GM20431 (cell line): ENCODE measurements at regions not wholly inside any gene's neighbourhood (a gene's known extent, or its start where the extent isn't known, plus 50 kb on each side); places are given as distances from the start of the nearest gene placed in this dataset.

Source experiments
- in situ Hi-C: fragments of 300-500 bp; cut with MseI, MboI; formaldehyde crosslinking; loops from one replicate; pipeline ENCODE4 v1.15.0; 2020; ENCODE audit warnings: low sequenced_read_pairs; ENCODE audit not compliant: unreplicated experiment

GRCh38 chr12:105933671-105934665 is 204.8 kb downstream of the NUAK1 start:
- in situ Hi-C loops, result no loop called here

- in situ Hi-C loops, result no loop called here
Measured at GRCh38 chr12:105935106-105935505, 203.6 kb downstream of the NUAK1 start.

- in situ Hi-C loops, result no loop called here
Measured at GRCh38 chr12:105935981-105936380, 202.8 kb downstream of the NUAK1 start.

GRCh38 chr12:105936496-105936895 is 202.3 kb downstream of the NUAK1 start:
- in situ Hi-C loops, result no loop called here

GRCh38 chr12:105937009-105937408 is 201.7 kb downstream of the NUAK1 start:
- in situ Hi-C loops, result no loop called here

- in situ Hi-C loops, result no loop called here
Measured at GRCh38 chr12:105939181-105939721, 199.5 kb downstream of the NUAK1 start.

- in situ Hi-C loops, result no loop called here
Measured at GRCh38 chr12:105942281-105942680, 196.5 kb downstream of the NUAK1 start.

GRCh38 chr12:105943525-105943924 is 195.2 kb downstream of the NUAK1 start:
- in situ Hi-C loops, result no loop called here

GRCh38 chr12:105944628-105945027 is 194.1 kb downstream of the NUAK1 start:
- in situ Hi-C loops, result no loop called here

GRCh38 chr12:105945880-105946279 is 192.9 kb downstream of the NUAK1 start:
- in situ Hi-C loops, result no loop called here

GRCh38 chr12:105946493-105946901 is 192.3 kb downstream of the NUAK1 start:
- in situ Hi-C loops, result no loop called here

- in situ Hi-C loops, result no loop called here
Measured at GRCh38 chr12:105947906-105948305, 190.8 kb downstream of the NUAK1 start.

- in situ Hi-C loops, result no loop called here
Measured at GRCh38 chr12:105948331-105948730, 190.4 kb downstream of the NUAK1 start.

- in situ Hi-C loops, result no loop called here
Measured at GRCh38 chr12:105949391-105949790, 189.4 kb downstream of the NUAK1 start.

GRCh38 chr12:105951732-105952131 is 187.0 kb downstream of the NUAK1 start:
- in situ Hi-C loops, result no loop called here

- in situ Hi-C loops, result no loop called here
Measured at GRCh38 chr12:105954951-105955931, 183.5 kb downstream of the NUAK1 start.

- in situ Hi-C loops, result no loop called here
Measured at GRCh38 chr12:105955976-105956375, 182.8 kb downstream of the NUAK1 start.

GRCh38 chr12:105956662-105957457 is 181.9 kb downstream of the NUAK1 start:
- in situ Hi-C loops, result no loop called here

GRCh38 chr12:105960319-105961083 is 178.3 kb downstream of the NUAK1 start:
- in situ Hi-C loops, result no loop called here
